ENCODE measurements at regions not wholly inside any gene's neighbourhood (a gene's known extent, or its start where the extent isn't known, plus 50 kb on each side); places are given as distances from the start of the nearest gene placed in this dataset.

GRCh38 chr12:125412506-125412905 is 347.3 kb downstream of the AACS start:
- no peak overlapping the region for H3K9ac ChIP-seq
- H3K36me3 ChIP-seq: no peaks in the 10 kb centered on the region
- no peak overlapping the region for H3K27ac ChIP-seq
- no peaks in the 10 kb centered on the region for H3K9me3 Mint-ChIP-seq
- no peaks in the 10 kb centered on the region for H3K27me3 ChIP-seq
- no peaks in the 10 kb centered on the region for H3K36me3 Mint-ChIP-seq
- H4K20me1 ChIP-seq (ENCODE audit: low read depth): no peaks in the 10 kb centered on the region
- H3K9me3 ChIP-seq (ENCODE audit: low read depth): no peaks in the 10 kb centered on the region
- TF ChIP-seq EZH2phosphoT487 (IDR thresholded peaks at IDR 0.05) (no peak), EZH2 (IDR thresholded peaks at IDR 0.05) (no peak)
- TF ChIP-seq, protein P1, sequence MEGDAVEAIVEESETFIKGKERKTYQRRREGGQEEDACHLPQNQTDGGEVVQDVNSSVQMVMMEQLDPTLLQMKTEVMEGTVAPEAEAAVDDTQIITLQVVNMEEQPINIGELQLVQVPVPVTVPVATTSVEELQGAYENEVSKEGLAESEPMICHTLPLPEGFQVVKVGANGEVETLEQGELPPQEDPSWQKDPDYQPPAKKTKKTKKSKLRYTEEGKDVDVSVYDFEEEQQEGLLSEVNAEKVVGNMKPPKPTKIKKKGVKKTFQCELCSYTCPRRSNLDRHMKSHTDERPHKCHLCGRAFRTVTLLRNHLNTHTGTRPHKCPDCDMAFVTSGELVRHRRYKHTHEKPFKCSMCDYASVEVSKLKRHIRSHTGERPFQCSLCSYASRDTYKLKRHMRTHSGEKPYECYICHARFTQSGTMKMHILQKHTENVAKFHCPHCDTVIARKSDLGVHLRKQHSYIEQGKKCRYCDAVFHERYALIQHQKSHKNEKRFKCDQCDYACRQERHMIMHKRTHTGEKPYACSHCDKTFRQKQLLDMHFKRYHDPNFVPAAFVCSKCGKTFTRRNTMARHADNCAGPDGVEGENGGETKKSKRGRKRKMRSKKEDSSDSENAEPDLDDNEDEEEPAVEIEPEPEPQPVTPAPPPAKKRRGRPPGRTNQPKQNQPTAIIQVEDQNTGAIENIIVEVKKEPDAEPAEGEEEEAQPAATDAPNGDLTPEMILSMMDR (IDR thresholded peaks at IDR 0.05): no peak
- H3K4me1 ChIP-seq: no peaks in the 10 kb centered on the region
- no peak overlapping the region for H2AFZ ChIP-seq (replicated peaks)
- H3K27me3 Mint-ChIP-seq (ENCODE audit: insufficient read depth, low read depth): peaks cover 10% of the 10 kb centered on the region
- H3K4me3 Mint-ChIP-seq: no peak overlapping the region
- H3F3A ChIP-seq (ENCODE audit: low read depth): no peaks in the 10 kb centered on the region
- H3K27ac Mint-ChIP-seq: no peak overlapping the region
- no peak overlapping the region for H3K4me3 ChIP-seq
- no peak for DNase-seq (ENCODE audit: low spot score)
- H3K4me2 ChIP-seq: no peak overlapping the region
- no peaks in the 10 kb centered on the region for H3K4me1 Mint-ChIP-seq
- no peaks in the 10 kb centered on the region for H3K79me2 ChIP-seq (ENCODE audit: low read depth)

- Histone ChIP-seq H3K36me3 (no peaks in the 10 kb centered on the region), H3K4me3 (no peak overlapping the region), H3K4me2 (no peak overlapping the region), H3K27me3 (no peaks in the 10 kb centered on the region), H3K4me1 (no peaks in the 10 kb centered on the region), H3K27ac (no peak overlapping the region), H4K20me1 (ENCODE audit: low read depth) (no peaks in the 10 kb centered on the region), H3K79me2 (ENCODE audit: low read depth) (no peaks in the 10 kb centered on the region), H2AFZ (replicated peaks) (no peak overlapping the region), H3F3A (ENCODE audit: low read depth) (no peaks in the 10 kb centered on the region), H3K9ac (no peak overlapping the region), H3K9me3 (ENCODE audit: low read depth) (no peaks in the 10 kb centered on the region)
- TF ChIP-seq EZH2phosphoT487 (IDR thresholded peaks at IDR 0.05) (no peak), EZH2 (IDR thresholded peaks at IDR 0.05) (no peak)
- TF ChIP-seq, protein P1 (IDR thresholded peaks at IDR 0.05): no peak
- H3K4me1 Mint-ChIP-seq: no peaks in the 10 kb centered on the region
- H3K9me3 Mint-ChIP-seq: peaks cover 4% of the 10 kb centered on the region
- H3K27ac Mint-ChIP-seq: no peak overlapping the region
- peaks cover 4% of the 10 kb centered on the region for H3K27me3 Mint-ChIP-seq (ENCODE audit: insufficient read depth, low read depth)
- no peak overlapping the region for H3K4me3 Mint-ChIP-seq
- DNase-seq (ENCODE audit: low spot score): no peak
- H3K36me3 Mint-ChIP-seq: no peaks in the 10 kb centered on the region
Observed at GRCh38 chr12:125417446-125417845, 352.2 kb downstream of the AACS start.

DNA sequence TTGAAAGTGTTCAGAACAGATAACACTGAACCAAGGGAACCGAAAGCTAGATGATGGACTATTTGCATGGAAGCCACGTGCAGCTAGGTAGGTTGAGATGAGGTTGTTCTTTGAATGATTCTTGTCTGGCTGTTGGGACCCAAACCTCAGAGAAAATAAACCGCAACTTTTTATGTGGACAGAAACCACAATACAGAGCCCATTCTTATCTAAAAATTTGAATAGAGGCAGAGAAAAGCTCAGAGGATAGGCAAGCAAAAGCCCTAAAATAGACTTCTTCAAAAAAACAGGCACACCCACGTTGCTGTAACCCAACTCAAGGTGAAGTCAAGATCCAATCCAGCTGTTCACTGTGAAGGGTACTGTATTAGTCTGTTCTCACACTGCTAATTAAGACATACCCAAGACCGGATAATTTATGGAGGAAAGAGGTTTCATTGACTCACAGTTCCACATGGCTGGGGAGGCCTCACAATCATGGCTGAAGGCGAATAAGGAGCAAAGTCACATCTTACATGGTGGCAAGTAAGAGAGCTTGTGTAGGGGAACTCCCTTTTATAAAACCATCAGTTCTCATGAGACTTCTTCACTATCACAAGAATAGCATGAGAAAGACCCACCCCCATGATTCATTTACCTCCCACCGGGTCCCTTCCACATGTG is 353.8 kb downstream of the AACS start:
- no peak overlapping the region for H3K4me3 ChIP-seq
- TF ChIP-seq EZH2phosphoT487 (IDR thresholded peaks at IDR 0.05) (no peak), EZH2 (IDR thresholded peaks at IDR 0.05) (no peak)
- TF ChIP-seq, protein P1 (IDR thresholded peaks at IDR 0.05): no peak
- H3K27ac Mint-ChIP-seq: no peak overlapping the region
- no peaks in the 10 kb centered on the region for H3F3A ChIP-seq (ENCODE audit: low read depth)
- H3K27me3 ChIP-seq: no peaks in the 10 kb centered on the region
- H3K9me3 Mint-ChIP-seq: peaks cover 4% of the 10 kb centered on the region
- H3K9me3 ChIP-seq (ENCODE audit: low read depth): no peaks in the 10 kb centered on the region
- H3K4me1 ChIP-seq: no peaks in the 10 kb centered on the region
- H3K27me3 Mint-ChIP-seq (ENCODE audit: insufficient read depth, low read depth): no peaks in the 10 kb centered on the region
- H2AFZ ChIP-seq (replicated peaks): no peak overlapping the region
- no peak overlapping the region for H3K4me2 ChIP-seq
- no peak overlapping the region for H3K4me3 Mint-ChIP-seq
- H3K79me2 ChIP-seq (ENCODE audit: low read depth): no peaks in the 10 kb centered on the region
- no peaks in the 10 kb centered on the region for H3K36me3 ChIP-seq
- H3K9ac ChIP-seq: no peak overlapping the region
- no peaks in the 10 kb centered on the region for H3K4me1 Mint-ChIP-seq
- H4K20me1 ChIP-seq (ENCODE audit: low read depth): no peaks in the 10 kb centered on the region
- no peak overlapping the region for H3K27ac ChIP-seq
- H3K36me3 Mint-ChIP-seq: no peaks in the 10 kb centered on the region
- DNase-seq (ENCODE audit: low spot score): no peak
